ENCODE measurements at regions not wholly inside any gene's neighbourhood (a gene's known extent, or its start where the extent isn't known, plus 50 kb on each side); places are given as distances from the start of the nearest gene placed in this dataset.

- ChIA-PET POLR2A (ENCODE audit: unreplicated experiment) (no interaction called here), CTCF (no interaction called here)
- Histone ChIP-seq H3K27me3 (ENCODE audit: control insufficient read depth, insufficient read depth, low read length) (no peaks in the 10 kb centered on the region), H3K79me1 (ENCODE audit: low read depth in 1 of 2, low read length in 2 of 2) (no peaks in the 10 kb centered on the region), H3K9me3 (ENCODE audit: control insufficient read depth, insufficient read depth, low read length) (0 out of 2 replicates have a peak, but pooled peaks cover 2% of the 10 kb centered on the region), H4K5ac (ENCODE audit: low read depth, low read length) (no peak overlapping the region), H3K56ac (ENCODE audit: extremely low read depth, insufficient read depth, low read length) (no peak overlapping the region), H4K8ac (ENCODE audit: low read depth in 2 of 2, low read length in 2 of 2) (no peak overlapping the region), H3K4me3 (ENCODE audit: insufficient read depth, low read depth, low read length) (no peak overlapping the region), H2BK15ac (ENCODE audit: low read depth, low read length) (no peak overlapping the region), H4K91ac (ENCODE audit: insufficient read depth, low read depth, low read length) (no peak overlapping the region), H3K27ac (ENCODE audit: insufficient read depth, low read length) (no peak overlapping the region), H3K9me1 (ENCODE audit: insufficient read depth, low read length) (no peaks in the 10 kb centered on the region), H2AFZ (replicated peaks; ENCODE audit: low read length, poor library complexity) (no peak overlapping the region), H2AK5ac (ENCODE audit: low read depth, low read length) (no peak overlapping the region), H3K18ac (ENCODE audit: low read depth, low read length) (no peak overlapping the region), H3K36me3 (ENCODE audit: control insufficient read depth, insufficient read depth, low read length) (no peaks in the 10 kb centered on the region), H3K23ac (ENCODE audit: low read depth, low read length) (no peak overlapping the region), H3K14ac (replicated peaks; ENCODE audit: low read depth, low read length) (no peak overlapping the region), H2AK9ac (replicated peaks; ENCODE audit: low read depth, low read length, poor library complexity) (no peak overlapping the region), H3K4me1 (ENCODE audit: control insufficient read depth, insufficient read depth, low read length) (no peaks in the 10 kb centered on the region), H2BK5ac (ENCODE audit: low read depth, low read length, poor library complexity, severe bottlenecking) (no peak overlapping the region), H3K4me2 (ENCODE audit: low read depth, low read length) (no peak overlapping the region), H3K9ac (ENCODE audit: low read depth, low read length) (no peak overlapping the region), H2BK20ac (ENCODE audit: low read depth, low read length) (no peak overlapping the region), H4K20me1 (ENCODE audit: insufficient read depth, low read length) (no peaks in the 10 kb centered on the region), H3K4ac (ENCODE audit: low read depth, low read length) (no peak overlapping the region), H2BK120ac (ENCODE audit: low read depth, low read length) (no peak overlapping the region)
- DNase-seq (no peak), ATAC-seq (ENCODE audit: low read depth) (no peak)
- WGBS, 2 experiments (ENCODE audit: extremely low coverage in 2 of 2, insufficient read length in 1 of 2) = no CpG with 5 or more reads among the region's 5 CpGs
- dilution Hi-C loops (cut with HindIII; ENCODE audit: low sequenced_read_pairs, unreplicated experiment) = no loop called here
- in situ Hi-C loops (cut with MboI; ENCODE audit: low sequenced_read_pairs) = no loop called here
- intact Hi-C loops (cut with micrococcal nuclease) = no loop called here
- TF ChIP-seq CEBPB (IDR thresholded peaks at IDR 0.05; ENCODE audit: low read depth, low read length) = no peak
- TF ChIP-seq CTCF (conservative IDR thresholded peaks at IDR 0.05; ENCODE audit: low read depth, low read length) = no peak
- TF ChIP-seq FOS (IDR thresholded peaks at IDR 0.05; ENCODE audit: low read depth, low read length) = no peak
- TF ChIP-seq MAZ (IDR thresholded peaks at IDR 0.05; ENCODE audit: borderline replicate concordance, low read depth, low read length) = no peak
- TF ChIP-seq RFX5 (IDR thresholded peaks at IDR 0.05; ENCODE audit: low read depth, low read length) = no peak
- no peak for TF ChIP-seq RAD21 (IDR thresholded peaks at IDR 0.05; ENCODE audit: low read length)
- no peak for TF ChIP-seq SMC3 (IDR thresholded peaks at IDR 0.05; ENCODE audit: low read depth, low read length)
- TF ChIP-seq POLR2A (IDR thresholded peaks at IDR 0.05; ENCODE audit: low read depth, low read length) = no peak
- TF ChIP-seq, protein P1, sequence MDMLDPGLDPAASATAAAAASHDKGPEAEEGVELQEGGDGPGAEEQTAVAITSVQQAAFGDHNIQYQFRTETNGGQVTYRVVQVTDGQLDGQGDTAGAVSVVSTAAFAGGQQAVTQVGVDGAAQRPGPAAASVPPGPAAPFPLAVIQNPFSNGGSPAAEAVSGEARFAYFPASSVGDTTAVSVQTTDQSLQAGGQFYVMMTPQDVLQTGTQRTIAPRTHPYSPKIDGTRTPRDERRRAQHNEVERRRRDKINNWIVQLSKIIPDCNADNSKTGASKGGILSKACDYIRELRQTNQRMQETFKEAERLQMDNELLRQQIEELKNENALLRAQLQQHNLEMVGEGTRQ (IDR thresholded peaks at IDR 0.05; ENCODE audit: low read depth, low read length) = no peak
- TF ChIP-seq RCOR1 (IDR thresholded peaks at IDR 0.05; ENCODE audit: insufficient replicate concordance, low read length) = no peak
- BruUV-seq (replicated peaks) = no TSS peak
Measured at GRCh38 chr4:23235628-23236390, 543.1 kb downstream of the GBA3 start.
